OCI-LY7 (cell line): ENCODE measurements at regions not wholly inside any gene's neighbourhood (a gene's known extent, or its start where the extent isn't known, plus 50 kb on each side); places are given as distances from the start of the nearest gene placed in this dataset.

Source experiments
- EZH2phosphoT487 ChIP-seq: fragments of 200-600 bp; sonication (generic); IDR thresholded peaks from 2 replicates; pipeline ENCODE4 v1.6.1; 2018; ENCODE audit warnings: low read depth, borderline replicate concordance, mild to moderate bottlenecking, mixed run types, antibody characterized with exemption, low read length, moderate library complexity, mixed read lengths
- TF ChIP-seq, protein P1 (sequence below): fragments of 200-600 bp; sonication (generic); conservative IDR thresholded peaks from 2 replicates; pipeline ENCODE4 v1.5.1; 2014; ENCODE audit warnings: mild to moderate bottlenecking, antibody characterized with exemption, low read length, moderate library complexity, mixed read lengths

- TF ChIP-seq, protein P1, sequence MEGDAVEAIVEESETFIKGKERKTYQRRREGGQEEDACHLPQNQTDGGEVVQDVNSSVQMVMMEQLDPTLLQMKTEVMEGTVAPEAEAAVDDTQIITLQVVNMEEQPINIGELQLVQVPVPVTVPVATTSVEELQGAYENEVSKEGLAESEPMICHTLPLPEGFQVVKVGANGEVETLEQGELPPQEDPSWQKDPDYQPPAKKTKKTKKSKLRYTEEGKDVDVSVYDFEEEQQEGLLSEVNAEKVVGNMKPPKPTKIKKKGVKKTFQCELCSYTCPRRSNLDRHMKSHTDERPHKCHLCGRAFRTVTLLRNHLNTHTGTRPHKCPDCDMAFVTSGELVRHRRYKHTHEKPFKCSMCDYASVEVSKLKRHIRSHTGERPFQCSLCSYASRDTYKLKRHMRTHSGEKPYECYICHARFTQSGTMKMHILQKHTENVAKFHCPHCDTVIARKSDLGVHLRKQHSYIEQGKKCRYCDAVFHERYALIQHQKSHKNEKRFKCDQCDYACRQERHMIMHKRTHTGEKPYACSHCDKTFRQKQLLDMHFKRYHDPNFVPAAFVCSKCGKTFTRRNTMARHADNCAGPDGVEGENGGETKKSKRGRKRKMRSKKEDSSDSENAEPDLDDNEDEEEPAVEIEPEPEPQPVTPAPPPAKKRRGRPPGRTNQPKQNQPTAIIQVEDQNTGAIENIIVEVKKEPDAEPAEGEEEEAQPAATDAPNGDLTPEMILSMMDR: no peak
- no peak for TF ChIP-seq EZH2phosphoT487
Observed at GRCh38 chr2:4358837-4359236, 655.5 kb downstream of the DCDC2C start.
